Endometrial microvascular endothelial cells (primary cell): ENCODE measurements at regions not wholly inside any gene's neighbourhood (a gene's known extent, or its start where the extent isn't known, plus 50 kb on each side); places are given as distances from the start of the nearest gene placed in this dataset.
"Not testable (repeated sequence)": the region's sequence is repeated elsewhere in the genome, so short reads cannot be mapped to it uniquely, and the experiment has no call there.

Experiments
- in situ Hi-C: cut with HindIII; loops from 2 replicates; pipeline ENCODE4 v1.10.0; 2017; ENCODE audit warnings: low sequenced_read_pairs, low pct_unique_long_range_greater_than_20kb; ENCODE audit errors: inconsistent ontology term

DNA sequence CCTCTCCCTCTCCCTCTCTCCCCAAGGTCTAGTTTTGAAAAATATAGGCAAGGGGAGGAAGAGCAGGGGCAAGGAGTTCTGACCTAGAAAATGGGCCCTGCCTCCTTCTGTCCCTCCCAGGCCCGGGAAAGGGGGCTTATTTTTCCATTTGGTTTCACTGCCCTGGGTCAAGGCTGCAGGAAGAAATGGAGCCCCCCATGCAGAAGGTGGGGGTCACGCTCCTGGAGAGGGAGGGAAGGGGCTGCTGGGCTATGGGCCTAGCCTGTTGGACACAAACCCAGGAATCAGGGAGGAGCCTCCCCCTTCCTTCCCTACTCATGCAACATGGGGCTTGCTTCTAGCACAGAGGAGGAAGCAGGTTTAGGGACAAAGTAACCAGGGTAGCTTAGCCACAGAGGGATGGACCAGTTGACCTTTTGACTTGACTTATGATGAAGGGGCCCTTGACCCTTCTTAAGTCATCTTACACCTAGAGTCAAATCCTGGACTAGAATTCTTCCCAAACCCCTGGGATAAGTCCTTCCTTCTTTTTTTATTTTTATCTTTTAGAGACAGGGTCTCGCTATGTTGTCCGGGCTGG is 70.4 kb upstream of the SSBP3 start:
- in situ Hi-C loops, result loop anchor here (25.0 kb wide), 1 partner anchor 189 kb away; no protein-coding TSS in a partner anchor

DNA sequence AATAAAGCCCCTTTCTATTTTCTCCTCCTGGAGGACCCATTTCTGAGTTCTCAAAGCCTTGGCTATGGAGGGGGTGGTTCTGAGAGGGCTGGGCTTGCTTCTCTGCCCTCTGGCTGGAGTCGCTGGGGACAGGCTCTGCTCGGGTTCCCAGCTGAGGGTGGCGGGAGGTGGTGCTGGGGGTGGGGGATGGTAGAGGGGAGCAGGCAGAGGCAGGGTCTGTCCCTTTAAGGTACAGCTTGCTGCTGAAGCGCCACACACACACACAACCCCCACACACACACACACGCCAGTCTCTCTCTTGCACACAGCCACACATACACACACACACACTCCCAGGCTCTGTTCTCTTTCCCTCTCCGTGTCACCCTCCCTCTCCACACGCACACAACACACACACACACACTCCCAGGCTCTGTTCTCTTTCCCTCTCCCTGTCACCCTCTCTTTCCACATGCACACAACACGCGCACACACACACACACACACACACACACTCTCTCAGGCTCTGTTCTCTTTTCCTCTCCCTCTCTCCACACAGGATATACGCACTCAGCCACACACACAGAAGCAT is 69.8 kb upstream of the SSBP3 start:
- in situ Hi-C loops, result loop anchor here (25.0 kb wide), 1 partner anchor 189 kb away; no protein-coding TSS in a partner anchor

DNA sequence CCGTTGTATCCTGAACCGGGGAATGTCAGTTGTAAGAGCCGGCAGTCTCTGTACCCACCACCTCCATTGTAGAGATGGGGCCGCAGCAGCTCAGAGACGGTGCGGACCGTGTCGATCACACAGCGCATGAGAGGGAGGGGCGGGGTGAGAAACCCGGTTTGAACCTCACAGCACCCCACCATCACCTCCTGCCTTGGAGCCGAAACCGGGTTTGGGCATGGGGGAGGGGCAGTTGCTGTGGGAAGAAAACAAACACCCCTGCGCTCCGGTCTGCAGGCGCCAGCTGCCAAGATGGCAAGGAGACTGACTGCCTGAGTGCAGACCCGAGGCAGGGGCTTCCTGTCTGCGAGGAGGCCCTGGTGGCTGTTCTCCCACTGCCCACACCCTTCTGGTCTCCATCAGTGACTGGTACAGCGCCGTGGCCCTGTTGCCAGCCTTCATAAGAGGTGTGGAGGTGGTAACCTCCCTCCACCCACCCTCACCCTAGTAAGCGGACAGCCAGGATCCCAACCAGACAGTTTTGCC is 69.2 kb upstream of the SSBP3 start:
- in situ Hi-C loops, result loop anchor here (25.0 kb wide), 1 partner anchor 188 kb away; no protein-coding TSS in a partner anchor

DNA sequence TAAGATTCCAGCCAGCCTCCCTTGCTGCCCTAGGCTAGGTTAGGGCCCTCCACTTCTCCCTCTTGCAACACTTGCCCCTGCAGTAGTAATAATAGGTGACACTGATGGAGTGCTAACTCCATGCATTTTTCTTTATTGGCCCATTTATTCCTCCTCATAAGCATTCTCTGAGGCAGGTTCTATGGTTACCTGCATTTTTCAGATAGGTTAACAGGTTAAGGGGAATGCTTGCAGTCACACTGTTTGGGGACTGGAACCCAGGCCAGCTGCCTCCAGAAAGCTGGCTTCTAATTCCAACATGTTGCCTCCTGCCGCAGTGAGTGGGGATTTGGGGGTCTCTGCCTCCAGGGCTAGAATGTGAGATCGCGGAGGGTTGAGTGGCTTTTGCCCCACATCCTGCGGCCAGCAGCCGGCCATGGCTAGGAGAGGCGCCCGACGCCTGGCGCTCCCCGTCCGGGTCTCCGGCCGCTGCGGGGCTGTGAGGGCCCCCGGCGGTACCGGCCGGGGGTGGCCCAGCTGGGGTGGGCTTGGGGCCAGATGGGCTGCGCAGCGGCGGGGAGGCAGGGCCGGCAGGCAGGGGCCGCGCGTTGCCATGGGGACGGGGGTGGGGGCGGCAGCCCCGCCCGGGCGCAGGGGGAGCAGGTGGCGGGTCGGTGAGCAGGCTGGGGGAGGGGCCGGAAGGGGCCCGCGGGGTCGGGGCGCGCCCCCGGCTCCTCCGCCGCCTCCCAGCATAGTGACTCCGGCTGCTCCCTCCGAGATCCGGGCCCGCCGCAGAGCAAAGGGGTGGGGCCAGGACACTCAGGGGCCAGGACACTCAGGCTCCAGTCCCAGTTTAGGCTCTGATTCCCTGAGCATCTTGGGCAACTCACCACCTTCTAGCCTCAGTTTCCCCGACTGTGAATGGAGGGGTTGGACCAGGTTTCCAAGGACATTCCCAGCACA is 68.4 kb upstream of the SSBP3 start:
- in situ Hi-C loops, result loop anchor here (25.0 kb wide), 1 partner anchor 187 kb away; no protein-coding TSS in a partner anchor

DNA sequence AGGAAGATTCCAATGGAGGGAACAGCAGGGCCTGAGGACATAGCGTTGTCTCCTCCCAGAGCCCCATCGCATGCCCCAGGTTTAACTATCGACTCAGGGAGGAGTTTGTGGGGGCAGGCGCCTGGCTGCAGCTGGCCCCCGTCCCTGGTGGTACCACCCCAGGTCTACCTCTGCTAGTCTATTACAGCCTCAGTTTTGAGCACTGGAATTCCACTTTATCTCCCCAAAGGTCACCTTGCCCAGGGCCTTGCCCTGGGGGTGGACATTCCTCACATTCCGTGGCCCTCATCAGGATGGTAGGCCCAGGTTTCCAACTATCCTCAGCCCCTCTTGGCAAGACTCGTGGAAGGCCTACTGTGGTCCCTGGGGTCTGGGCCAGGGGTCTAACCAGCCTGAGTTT is 65.4 kb upstream of the SSBP3 start:
- in situ Hi-C loops, result no loop called here

DNA sequence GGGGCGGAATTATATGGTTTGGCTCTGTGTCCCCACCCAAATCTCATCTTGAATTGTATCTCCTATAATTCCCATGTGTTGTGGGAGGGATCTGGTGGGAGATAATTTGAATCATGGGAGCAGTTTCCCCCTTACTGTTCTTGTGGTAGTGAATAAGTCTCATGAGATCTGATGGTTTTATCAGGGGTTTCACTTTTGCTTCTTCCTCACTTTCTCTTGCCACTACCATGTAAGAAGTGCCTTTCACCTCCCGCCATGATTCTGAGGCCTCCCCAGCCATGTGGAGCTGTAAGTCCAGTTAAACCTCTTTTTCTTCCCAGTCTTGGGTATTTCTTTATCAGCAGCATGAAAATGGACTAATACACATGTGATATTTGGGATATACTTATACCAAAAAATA is 63.2 kb upstream of the SSBP3 start:
- in situ Hi-C loops, result not testable (repeated sequence)

DNA sequence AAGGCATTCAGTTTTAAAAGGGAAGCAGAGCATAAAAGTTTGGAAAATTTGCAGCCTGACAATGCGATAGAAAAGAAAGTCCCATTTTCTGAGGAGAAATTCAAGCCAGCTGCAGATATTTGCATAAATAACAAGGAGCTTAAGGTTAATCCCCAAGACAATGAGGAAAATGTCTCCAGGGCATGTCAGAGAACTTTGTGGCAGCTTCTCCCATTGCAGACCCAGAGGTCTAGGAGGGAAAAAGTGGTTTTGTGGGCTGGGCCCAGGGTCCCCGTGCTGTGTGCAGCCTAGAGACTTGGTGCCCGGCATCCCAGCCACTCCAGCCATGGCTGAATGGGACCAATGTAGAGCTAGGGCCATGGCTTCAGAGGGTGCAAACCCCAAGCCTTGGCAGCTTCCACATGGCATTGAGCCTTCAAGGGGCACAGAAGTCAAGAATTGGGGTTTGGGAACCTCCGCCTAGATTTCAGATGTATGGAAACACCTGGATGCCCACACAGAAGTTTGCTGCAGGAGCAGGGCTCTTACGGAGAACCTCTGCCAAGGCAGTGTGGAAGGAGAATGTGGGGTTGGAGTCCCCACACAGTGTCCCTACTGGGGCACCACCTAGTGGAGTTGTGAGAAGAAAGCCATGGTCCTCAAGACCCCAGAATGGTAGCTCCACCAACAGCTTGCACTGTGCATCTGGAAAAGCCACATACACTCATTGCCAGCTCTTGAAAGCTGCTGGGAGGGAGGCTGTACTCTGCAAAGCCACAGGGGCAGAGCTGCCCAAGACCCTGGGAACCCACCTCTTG is 62.3 kb upstream of the SSBP3 start:
- in situ Hi-C loops, result not testable (repeated sequence)

DNA sequence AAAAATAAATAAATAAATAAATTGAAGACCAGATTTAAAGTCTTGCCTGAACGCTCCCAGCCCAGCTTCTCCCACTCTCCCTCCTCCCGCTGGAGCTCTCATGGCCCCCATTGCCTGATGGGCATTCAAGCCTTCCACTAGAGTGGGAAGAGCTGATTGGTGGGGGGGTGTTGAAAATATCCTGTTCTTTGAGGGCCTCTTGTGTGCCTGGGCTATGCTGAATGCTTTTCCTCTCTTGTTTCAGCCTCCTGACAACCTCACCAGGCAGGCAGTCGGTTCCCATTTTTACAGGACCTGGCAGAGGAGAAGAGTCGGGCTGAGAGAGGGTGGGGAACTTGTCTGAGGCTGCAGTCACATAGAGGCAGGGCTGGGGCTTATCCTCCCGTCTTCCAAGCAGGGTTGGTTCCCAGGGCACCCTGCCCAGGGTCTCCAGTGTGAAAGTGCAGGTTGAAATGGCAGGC is 59.2 kb upstream of the SSBP3 start:
- in situ Hi-C loops, result no loop called here

DNA sequence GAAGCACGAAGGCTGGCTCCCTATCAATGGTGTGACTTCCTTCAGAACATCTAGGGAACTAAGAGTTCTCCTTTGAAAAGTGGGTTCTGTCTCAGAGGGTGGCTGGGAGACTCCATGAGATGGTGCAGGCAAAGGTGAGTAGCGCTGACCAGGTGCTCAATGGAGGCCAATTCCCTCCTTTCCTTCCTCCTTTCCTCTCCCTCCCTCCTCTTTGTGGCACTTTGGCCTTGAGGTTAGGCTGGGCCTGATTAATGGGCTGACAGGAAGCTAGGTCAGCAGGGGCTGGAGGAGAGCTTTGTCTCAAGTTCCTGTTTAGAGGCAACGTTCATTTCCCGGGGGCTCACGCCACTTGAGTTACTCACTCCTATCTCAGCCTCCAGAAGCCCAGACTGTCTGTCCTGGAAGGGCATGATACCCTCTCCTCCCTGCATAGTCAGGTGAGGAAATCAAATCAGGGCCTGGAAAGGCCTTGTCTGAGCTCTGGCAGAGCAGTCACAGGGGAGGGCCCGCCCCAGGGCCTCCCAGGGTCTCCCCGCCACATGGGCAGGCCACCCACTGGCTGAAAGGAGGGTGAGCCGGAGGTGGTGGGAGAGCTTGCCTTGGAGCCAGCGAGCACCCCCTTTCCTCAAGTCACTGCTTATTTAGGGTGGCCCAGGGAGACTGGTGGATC is 58.4 kb upstream of the SSBP3 start:
- in situ Hi-C loops, result no loop called here

DNA sequence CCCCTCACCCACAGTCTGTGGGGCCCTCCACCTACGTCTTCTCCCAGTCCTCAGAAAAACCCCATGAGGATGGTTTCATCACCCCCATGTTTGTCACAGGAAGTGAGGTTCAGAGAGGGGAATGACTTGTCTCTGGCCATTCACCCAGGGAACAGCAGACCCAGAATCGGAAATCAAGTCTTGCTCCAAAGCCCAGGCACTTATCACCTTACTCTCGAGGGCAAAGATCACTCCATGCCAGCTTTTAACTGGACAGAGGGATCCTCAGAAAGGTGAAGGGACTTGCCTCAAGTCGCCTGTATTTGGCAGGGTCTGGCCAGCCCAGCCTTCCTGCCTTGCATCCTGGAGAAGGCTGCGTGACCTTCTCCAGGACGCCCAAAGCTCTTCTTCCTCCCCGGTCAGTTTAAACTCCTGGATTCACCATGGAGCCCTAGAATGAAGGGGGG is 57.9 kb upstream of the SSBP3 start:
- in situ Hi-C loops, result no loop called here

DNA sequence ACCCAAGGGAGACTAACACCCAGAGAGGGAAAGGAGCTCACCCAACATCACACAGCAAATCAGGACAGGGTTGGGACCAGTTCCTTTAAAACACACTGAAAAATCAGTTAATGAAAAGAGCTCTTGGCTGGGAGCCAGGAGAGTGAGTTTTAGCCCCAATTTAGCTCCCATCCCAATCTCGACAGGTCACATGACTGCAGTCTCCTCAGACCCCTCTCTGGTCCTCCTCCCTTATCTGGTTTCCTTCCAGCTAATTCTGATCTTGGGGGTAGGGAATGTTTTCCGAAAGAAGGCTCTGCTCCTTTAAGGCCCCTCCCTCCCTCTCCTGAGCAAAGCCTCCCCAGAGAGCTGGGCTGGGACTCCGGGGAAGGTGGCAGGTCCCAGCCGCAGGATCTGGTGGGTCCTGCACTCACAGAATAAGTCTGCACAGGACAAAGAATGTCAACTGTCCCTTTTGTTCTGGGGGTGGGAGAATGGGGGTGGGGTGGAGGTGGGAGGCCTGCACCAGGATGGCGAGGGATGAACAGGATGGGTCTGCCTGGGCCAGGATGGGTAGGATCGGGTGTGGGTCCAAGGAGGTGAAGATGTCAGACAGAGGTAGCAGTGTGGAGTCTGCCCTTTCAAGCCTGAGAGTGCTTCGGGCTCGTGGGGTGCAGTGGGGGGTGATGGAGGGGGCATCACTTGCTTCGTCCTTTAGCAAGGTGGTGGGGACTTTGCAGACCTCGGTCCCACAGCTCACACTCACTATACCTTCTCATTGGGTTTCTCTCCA is 57.3 kb upstream of the SSBP3 start:
- in situ Hi-C loops, result no loop called here

DNA sequence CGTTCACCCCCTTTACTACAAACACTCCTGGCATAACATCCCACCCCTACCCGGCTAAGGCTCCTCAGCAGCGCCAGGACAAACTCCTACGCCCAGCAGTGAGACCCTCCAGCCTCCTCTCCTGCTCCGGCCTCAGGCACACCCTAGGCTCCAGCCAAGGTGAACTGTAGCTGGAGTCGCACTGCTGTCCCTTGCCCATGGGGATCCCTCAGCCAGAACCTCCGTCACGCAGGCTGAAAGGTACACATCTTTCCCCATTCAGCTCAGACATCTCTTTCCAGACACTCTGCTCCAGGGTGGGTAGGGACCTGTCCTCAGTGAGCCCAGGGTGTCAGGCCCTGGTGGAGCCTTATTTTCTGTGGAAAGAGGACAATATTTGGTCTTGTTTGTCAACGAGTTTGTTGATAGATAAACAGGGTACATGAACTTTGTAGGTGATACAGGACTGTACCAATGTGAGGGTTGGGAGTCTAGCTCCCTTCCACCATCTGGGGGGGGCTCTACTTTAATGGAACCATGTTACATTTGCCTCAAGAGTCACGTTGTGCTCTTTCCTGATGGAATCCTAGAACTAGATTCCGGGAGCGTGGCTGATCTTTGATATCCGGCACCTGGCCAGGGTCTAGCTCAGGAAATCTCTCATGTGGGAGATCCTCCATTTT is 56.5 kb upstream of the SSBP3 start:
- in situ Hi-C loops, result no loop called here

DNA sequence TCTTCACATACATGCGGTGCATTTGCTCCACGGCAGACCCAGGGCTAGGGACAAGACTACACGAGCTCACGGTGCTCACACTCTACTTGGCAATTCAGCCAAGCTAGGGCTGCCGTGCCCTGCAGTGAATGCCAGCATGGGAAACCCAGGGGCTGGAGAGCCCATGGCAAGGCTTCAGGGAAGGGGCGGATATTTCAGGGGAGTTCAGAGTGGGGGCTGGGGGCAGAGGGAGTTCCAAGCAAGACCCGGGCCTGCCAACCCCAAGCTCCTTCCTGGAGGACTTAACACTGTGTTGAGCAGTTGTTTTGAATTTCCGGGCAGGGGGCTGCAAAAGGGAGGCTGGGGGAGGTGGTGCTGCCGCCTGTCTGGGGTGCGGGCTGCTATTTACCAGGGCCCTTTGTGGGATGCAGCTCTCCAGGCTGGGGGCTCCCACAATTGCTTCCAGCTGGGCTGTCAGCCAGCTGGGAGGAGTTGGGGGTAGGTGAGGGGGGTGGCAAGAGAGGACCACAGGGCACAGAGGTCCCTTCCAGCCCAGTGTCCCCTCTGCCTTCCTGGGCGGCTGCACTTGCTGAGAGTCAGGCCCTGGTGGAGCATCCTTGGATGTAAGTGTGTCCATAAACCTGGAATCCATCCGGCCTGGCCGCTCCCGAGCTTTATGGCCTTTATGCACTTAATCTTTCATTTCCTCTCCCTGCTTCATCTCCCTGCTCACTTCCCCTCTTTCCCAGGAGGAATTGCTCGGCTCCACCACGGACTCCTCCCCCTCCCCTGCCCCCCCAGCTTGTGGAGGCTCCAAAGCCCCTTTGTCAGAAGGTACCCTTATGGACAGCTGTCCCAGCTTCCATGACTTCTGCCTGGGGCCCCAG is 55.8 kb upstream of the SSBP3 start:
- in situ Hi-C loops, result no loop called here

DNA sequence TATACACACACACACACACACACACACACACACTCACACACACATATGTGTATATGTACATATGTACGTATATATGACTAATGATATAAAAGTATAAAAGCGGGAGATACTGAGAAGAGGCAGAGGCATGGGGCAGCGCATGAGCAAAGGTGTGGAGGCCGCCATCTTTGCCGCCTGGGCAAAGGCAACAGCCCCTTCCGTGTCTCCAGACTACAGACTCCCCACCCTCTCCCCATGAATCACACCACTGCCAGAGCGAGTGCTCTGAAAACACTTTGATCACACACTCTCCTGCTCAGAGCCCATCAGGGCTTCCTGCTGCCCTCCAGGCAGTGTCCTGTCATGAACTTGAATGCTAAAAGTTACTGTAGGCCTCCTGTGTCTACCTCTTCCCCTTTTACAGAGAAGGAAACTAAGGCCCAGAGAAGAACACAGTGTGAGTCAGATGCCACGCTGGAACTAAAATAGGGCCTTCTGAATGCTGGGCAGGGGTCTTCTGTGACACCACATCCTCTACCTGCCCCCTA is 54.7 kb upstream of the SSBP3 start:
- in situ Hi-C loops, result no loop called here

DNA sequence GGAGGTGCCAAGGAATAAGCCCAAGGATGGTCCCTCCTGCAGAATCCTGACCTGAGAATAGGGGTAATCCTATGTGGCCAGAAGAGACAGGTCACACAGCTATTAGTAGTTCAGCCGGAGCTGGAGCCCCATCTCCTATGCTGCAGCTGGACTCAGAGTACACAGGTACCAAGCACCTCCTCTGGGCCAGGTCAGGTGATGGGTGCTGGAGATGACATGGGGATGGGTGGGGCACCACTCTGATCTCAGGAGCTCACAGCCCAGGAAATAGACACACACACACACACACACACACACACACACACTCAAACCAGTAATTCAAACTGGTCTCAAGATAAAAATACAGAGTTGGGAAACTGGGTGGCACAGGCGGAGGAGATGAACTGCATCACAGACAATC is 54.2 kb upstream of the SSBP3 start:
- in situ Hi-C loops, result no loop called here

DNA sequence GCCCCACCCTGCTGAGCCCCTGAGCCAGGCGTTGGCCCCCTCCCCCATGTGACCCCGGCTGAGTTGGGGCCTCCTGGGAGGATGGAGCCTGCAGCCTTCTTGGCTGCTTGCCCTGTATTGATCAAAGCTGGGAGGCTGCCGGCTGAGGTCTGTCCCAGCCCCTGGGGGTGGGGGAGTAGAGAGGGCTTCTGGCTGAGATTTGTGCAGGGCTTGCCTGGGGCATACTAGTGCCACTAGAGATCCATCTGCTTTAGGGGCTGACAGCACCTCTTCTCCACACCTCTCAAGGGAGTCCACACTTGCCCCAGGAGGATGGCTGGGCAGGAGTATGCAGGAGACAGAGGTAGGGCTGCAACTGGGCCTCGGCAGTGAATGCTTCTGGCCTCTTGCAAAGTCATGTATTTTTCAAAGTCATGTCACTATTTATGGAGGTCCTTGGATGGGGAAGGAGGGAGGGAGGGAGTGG is 53.6 kb upstream of the SSBP3 start:
- in situ Hi-C loops, result no loop called here
